ENCODE measurements at regions not wholly inside any gene's neighbourhood (a gene's known extent, or its start where the extent isn't known, plus 50 kb on each side); places are given as distances from the start of the nearest gene placed in this dataset.

- no peak for DNase-seq
- no peaks in the 10 kb centered on the region for H3K36me3 Mint-ChIP-seq (ENCODE audit: low read depth)
- no peaks in the 10 kb centered on the region for H3K4me1 Mint-ChIP-seq
- peaks cover 48% of the 10 kb centered on the region for H3K27me3 Mint-ChIP-seq
- ATAC-seq, result no peak
- no peak overlapping the region for H3K27ac Mint-ChIP-seq
- H3K4me3 Mint-ChIP-seq, result no peak overlapping the region
- no peaks in the 10 kb centered on the region for H3K9me3 ChIP-seq (ENCODE audit: control insufficient read depth, low read length, poor library complexity, severe bottlenecking)
These were observed 379.1 kb upstream of the B3GAT1 start for GRCh38 chr11:134791102-134791501.

GRCh38 chr11:134789104-134789503 lies 377.1 kb upstream of the B3GAT1 start:
- H3K27ac Mint-ChIP-seq, result no peak overlapping the region
- H3K27me3 Mint-ChIP-seq, result peaks cover 56% of the 10 kb centered on the region
- ATAC-seq (no peak), DNase-seq (no peak)
- no peaks in the 10 kb centered on the region for H3K4me1 Mint-ChIP-seq
- H3K9me3 ChIP-seq (ENCODE audit: control insufficient read depth, low read length, poor library complexity, severe bottlenecking), result no peaks in the 10 kb centered on the region
- no peak overlapping the region for H3K4me3 Mint-ChIP-seq
- no peaks in the 10 kb centered on the region for H3K36me3 Mint-ChIP-seq (ENCODE audit: low read depth)

- ATAC-seq (no peak), DNase-seq (no peak)
- no peaks in the 10 kb centered on the region for H3K4me1 Mint-ChIP-seq
- H3K36me3 Mint-ChIP-seq (ENCODE audit: low read depth), result no peaks in the 10 kb centered on the region
- H3K27ac Mint-ChIP-seq, result no peak overlapping the region
- H3K4me3 Mint-ChIP-seq, result no peak overlapping the region
- H3K27me3 Mint-ChIP-seq, result peaks cover 67% of the 10 kb centered on the region
- no peaks in the 10 kb centered on the region for H3K9me3 ChIP-seq (ENCODE audit: control insufficient read depth, low read length, poor library complexity, severe bottlenecking)
These were observed 374.6 kb upstream of the B3GAT1 start for GRCh38 chr11:134786636-134787035.

GRCh38 chr11:134785660-134786284 lies 373.7 kb upstream of the B3GAT1 start:
- H3K9me3 ChIP-seq (ENCODE audit: control insufficient read depth, low read length, poor library complexity, severe bottlenecking), result no peaks in the 10 kb centered on the region
- Mint-ChIP-seq H3K27me3 (peaks cover 67% of the 10 kb centered on the region), H3K36me3 (ENCODE audit: low read depth) (no peaks in the 10 kb centered on the region), H3K4me1 (no peaks in the 10 kb centered on the region), H3K27ac (no peak overlapping the region), H3K4me3 (no peak overlapping the region)
- ATAC-seq (no peak), DNase-seq (no peak)

- H3K4me3 Mint-ChIP-seq, result no peak overlapping the region
- no peaks in the 10 kb centered on the region for H3K9me3 ChIP-seq (ENCODE audit: control insufficient read depth, low read length, poor library complexity, severe bottlenecking)
- peaks cover 68% of the 10 kb centered on the region for H3K27me3 Mint-ChIP-seq
- H3K27ac Mint-ChIP-seq, result no peak overlapping the region
- no peak for ATAC-seq
- no peaks in the 10 kb centered on the region for H3K36me3 Mint-ChIP-seq (ENCODE audit: low read depth)
- no peaks in the 10 kb centered on the region for H3K4me1 Mint-ChIP-seq
- no peak for DNase-seq
These were observed 373.0 kb upstream of the B3GAT1 start for GRCh38 chr11:134785059-134785458.

- DNase-seq, result no peak
- Mint-ChIP-seq H3K27ac (no peak overlapping the region), H3K4me1 (no peaks in the 10 kb centered on the region)
These were observed 372.5 kb upstream of the B3GAT1 start for GRCh38 chr11:134784568-134784967.

GRCh38 chr11:134784046-134784445 lies 372.0 kb upstream of the B3GAT1 start:
- no peak for ATAC-seq
- DNase-seq, result no peak
- Mint-ChIP-seq H3K4me3 (no peak overlapping the region), H3K36me3 (ENCODE audit: low read depth) (no peaks in the 10 kb centered on the region), H3K27me3 (peaks cover 72% of the 10 kb centered on the region), H3K4me1 (no peaks in the 10 kb centered on the region), H3K27ac (no peak overlapping the region)
- H3K9me3 ChIP-seq (ENCODE audit: control insufficient read depth, low read length, poor library complexity, severe bottlenecking), result no peaks in the 10 kb centered on the region

More at GRCh38 chr11:134784568-134784967, 372.5 kb upstream of the B3GAT1 start:
- peaks cover 68% of the 10 kb centered on the region for H3K27me3 Mint-ChIP-seq
- no peak for ATAC-seq
- H3K9me3 ChIP-seq (ENCODE audit: control insufficient read depth, low read length, poor library complexity, severe bottlenecking), result no peaks in the 10 kb centered on the region
- no peak overlapping the region for H3K4me3 Mint-ChIP-seq
- no peaks in the 10 kb centered on the region for H3K36me3 Mint-ChIP-seq (ENCODE audit: low read depth)

- H3K36me3 Mint-ChIP-seq (ENCODE audit: low read depth), result no peaks in the 10 kb centered on the region
- no peak for ATAC-seq
- H3K27ac Mint-ChIP-seq, result no peak overlapping the region
- H3K4me3 Mint-ChIP-seq, result no peak overlapping the region
- no peaks in the 10 kb centered on the region for H3K9me3 ChIP-seq (ENCODE audit: control insufficient read depth, low read length, poor library complexity, severe bottlenecking)
- peaks cover 72% of the 10 kb centered on the region for H3K27me3 Mint-ChIP-seq
- no peak for DNase-seq
- H3K4me1 Mint-ChIP-seq, result no peaks in the 10 kb centered on the region
These were observed 371.2 kb upstream of the B3GAT1 start for GRCh38 chr11:134783234-134783633.

GRCh38 chr11:134781380-134781866 lies 369.4 kb upstream of the B3GAT1 start:
- Mint-ChIP-seq H3K4me1 (no peaks in the 10 kb centered on the region), H3K36me3 (ENCODE audit: low read depth) (no peaks in the 10 kb centered on the region), H3K4me3 (no peak overlapping the region), H3K27ac (no peak overlapping the region), H3K27me3 (peaks cover 56% of the 10 kb centered on the region)
- H3K9me3 ChIP-seq (ENCODE audit: control insufficient read depth, low read length, poor library complexity, severe bottlenecking), result no peaks in the 10 kb centered on the region
- ATAC-seq (no peak), DNase-seq (no peak)

- H3K4me1 Mint-ChIP-seq, result no peaks in the 10 kb centered on the region
- H3K27ac Mint-ChIP-seq, result no peak overlapping the region
- H3K9me3 ChIP-seq (ENCODE audit: control insufficient read depth, low read length, poor library complexity, severe bottlenecking), result no peaks in the 10 kb centered on the region
- DNase-seq, result no peak
- H3K27me3 Mint-ChIP-seq, result peaks cover 52% of the 10 kb centered on the region
- no peak for ATAC-seq
- H3K36me3 Mint-ChIP-seq (ENCODE audit: low read depth), result no peaks in the 10 kb centered on the region
- no peak overlapping the region for H3K4me3 Mint-ChIP-seq
These were observed 368.6 kb upstream of the B3GAT1 start for GRCh38 chr11:134780486-134781147.

- peaks cover 49% of the 10 kb centered on the region for H3K27me3 Mint-ChIP-seq
- no peak for DNase-seq
- ATAC-seq, result no peak
These were observed 367.1 kb upstream of the B3GAT1 start for GRCh38 chr11:134779179-134779578.

GRCh38 chr11:134768463-134768862 lies 356.4 kb upstream of the B3GAT1 start:
- Mint-ChIP-seq H3K4me1 (no peaks in the 10 kb centered on the region), H3K36me3 (ENCODE audit: low read depth) (peaks cover 2% of the 10 kb centered on the region), H3K27me3 (peaks cover 11% of the 10 kb centered on the region), H3K27ac (no peak overlapping the region), H3K4me3 (no peak overlapping the region)
- DNase-seq (no peak), ATAC-seq (no peak)
- no peaks in the 10 kb centered on the region for H3K9me3 ChIP-seq (ENCODE audit: control insufficient read depth, low read length, poor library complexity, severe bottlenecking)

More at GRCh38 chr11:134779179-134779578, 367.1 kb upstream of the B3GAT1 start:
- H3K9me3 ChIP-seq (ENCODE audit: control insufficient read depth, low read length, poor library complexity, severe bottlenecking), result no peaks in the 10 kb centered on the region
- Mint-ChIP-seq H3K27ac (no peak overlapping the region), H3K4me1 (no peaks in the 10 kb centered on the region), H3K4me3 (no peak overlapping the region), H3K36me3 (ENCODE audit: low read depth) (no peaks in the 10 kb centered on the region)

- peaks cover 2% of the 10 kb centered on the region for H3K36me3 Mint-ChIP-seq (ENCODE audit: low read depth)
- no peaks in the 10 kb centered on the region for H3K4me1 Mint-ChIP-seq
- no peak for ATAC-seq
- H3K4me3 Mint-ChIP-seq, result no peak overlapping the region
- peaks cover 11% of the 10 kb centered on the region for H3K27me3 Mint-ChIP-seq
- no peak for DNase-seq
- no peak overlapping the region for H3K27ac Mint-ChIP-seq
- no peaks in the 10 kb centered on the region for H3K9me3 ChIP-seq (ENCODE audit: control insufficient read depth, low read length, poor library complexity, severe bottlenecking)
These were observed 353.5 kb upstream of the B3GAT1 start for GRCh38 chr11:134765565-134765964.

- DNase-seq, result no peak
- Mint-ChIP-seq H3K36me3 (ENCODE audit: low read depth) (peaks cover 2% of the 10 kb centered on the region), H3K4me1 (no peaks in the 10 kb centered on the region), H3K4me3 (no peak overlapping the region), H3K27ac (no peak overlapping the region), H3K27me3 (peaks cover 11% of the 10 kb centered on the region)
- ATAC-seq, result no peak
- no peaks in the 10 kb centered on the region for H3K9me3 ChIP-seq (ENCODE audit: control insufficient read depth, low read length, poor library complexity, severe bottlenecking)
These were observed 352.9 kb upstream of the B3GAT1 start for GRCh38 chr11:134764966-134765365.

Data from T-helper 17 cell (primary cell).